BE2C (cell line): ENCODE measurements at regions not wholly inside any gene's neighbourhood (a gene's known extent, or its start where the extent isn't known, plus 50 kb on each side); places are given as distances from the start of the nearest gene placed in this dataset.

Experiments used
- DNase-seq: peaks from one replicate; pipeline ENCODE4 v3.0.0-alpha.2; 2020
- H3K27me3 ChIP-seq: fragments of 250-450 bp; sonication (Bioruptor Pico); 2 replicates; pipeline ENCODE4 v1.5.1; 2020; ENCODE audit warnings: mild to moderate bottlenecking
- H3K36me3 ChIP-seq: fragments of 250-450 bp; sonication (Bioruptor Pico); 2 replicates; pipeline ENCODE4 v1.5.1; 2020; ENCODE audit warnings: mild to moderate bottlenecking
- H3K4me1 ChIP-seq: fragments of 250-450 bp; sonication (Bioruptor Pico); 2 replicates; pipeline ENCODE4 v1.5.1; 2020
- H3K4me3 ChIP-seq: 2 replicates; pipeline ENCODE4 v1.5.1; 2011; ENCODE audit warnings: low read depth, low read length
- H3K9me3 ChIP-seq: fragments of 250-450 bp; sonication (Bioruptor Pico); 2 replicates; pipeline ENCODE4 v1.5.1; 2020
- TF ChIP-seq, protein P1 (sequence below): IDR thresholded peaks from 2 replicates; pipeline ENCODE4 v1.5.1; 2012; ENCODE audit warnings: mild to moderate bottlenecking, low read depth, low read length

DNA sequence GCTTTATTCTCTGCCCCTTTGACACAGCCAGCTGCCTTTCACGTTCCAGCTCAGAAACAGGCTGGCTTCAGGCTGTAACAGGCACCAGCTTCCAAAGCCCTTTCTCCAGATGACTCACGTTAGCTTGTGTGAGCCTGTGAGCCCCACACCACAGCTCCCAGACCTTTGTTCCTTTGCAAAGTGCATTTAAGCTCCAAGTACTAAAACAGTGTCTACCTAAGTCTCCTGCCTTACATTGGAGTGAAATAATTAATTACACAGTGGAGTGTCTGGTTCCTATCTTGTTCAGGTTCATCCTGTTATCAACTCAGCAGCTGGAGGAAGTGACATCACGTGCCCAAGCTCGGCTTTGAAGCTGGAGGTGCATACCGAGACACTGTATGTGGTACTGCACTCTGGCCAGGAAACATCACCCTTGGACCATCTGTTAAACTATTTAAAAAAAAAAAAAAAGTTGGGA is 475.8 kb downstream of the FOXO1 start:
- Histone ChIP-seq H3K36me3 (no peaks in the 10 kb centered on the region), H3K9me3 (no peaks in the 10 kb centered on the region), H3K4me3 (no peak overlapping the region), H3K4me1 (no peaks in the 10 kb centered on the region; the same call in 1 of the 2 replicates), H3K27me3 (no peaks in the 10 kb centered on the region)
- DNase-seq: peak; percentile 33
- TF ChIP-seq, protein P1, sequence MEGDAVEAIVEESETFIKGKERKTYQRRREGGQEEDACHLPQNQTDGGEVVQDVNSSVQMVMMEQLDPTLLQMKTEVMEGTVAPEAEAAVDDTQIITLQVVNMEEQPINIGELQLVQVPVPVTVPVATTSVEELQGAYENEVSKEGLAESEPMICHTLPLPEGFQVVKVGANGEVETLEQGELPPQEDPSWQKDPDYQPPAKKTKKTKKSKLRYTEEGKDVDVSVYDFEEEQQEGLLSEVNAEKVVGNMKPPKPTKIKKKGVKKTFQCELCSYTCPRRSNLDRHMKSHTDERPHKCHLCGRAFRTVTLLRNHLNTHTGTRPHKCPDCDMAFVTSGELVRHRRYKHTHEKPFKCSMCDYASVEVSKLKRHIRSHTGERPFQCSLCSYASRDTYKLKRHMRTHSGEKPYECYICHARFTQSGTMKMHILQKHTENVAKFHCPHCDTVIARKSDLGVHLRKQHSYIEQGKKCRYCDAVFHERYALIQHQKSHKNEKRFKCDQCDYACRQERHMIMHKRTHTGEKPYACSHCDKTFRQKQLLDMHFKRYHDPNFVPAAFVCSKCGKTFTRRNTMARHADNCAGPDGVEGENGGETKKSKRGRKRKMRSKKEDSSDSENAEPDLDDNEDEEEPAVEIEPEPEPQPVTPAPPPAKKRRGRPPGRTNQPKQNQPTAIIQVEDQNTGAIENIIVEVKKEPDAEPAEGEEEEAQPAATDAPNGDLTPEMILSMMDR: no peak

DNA sequence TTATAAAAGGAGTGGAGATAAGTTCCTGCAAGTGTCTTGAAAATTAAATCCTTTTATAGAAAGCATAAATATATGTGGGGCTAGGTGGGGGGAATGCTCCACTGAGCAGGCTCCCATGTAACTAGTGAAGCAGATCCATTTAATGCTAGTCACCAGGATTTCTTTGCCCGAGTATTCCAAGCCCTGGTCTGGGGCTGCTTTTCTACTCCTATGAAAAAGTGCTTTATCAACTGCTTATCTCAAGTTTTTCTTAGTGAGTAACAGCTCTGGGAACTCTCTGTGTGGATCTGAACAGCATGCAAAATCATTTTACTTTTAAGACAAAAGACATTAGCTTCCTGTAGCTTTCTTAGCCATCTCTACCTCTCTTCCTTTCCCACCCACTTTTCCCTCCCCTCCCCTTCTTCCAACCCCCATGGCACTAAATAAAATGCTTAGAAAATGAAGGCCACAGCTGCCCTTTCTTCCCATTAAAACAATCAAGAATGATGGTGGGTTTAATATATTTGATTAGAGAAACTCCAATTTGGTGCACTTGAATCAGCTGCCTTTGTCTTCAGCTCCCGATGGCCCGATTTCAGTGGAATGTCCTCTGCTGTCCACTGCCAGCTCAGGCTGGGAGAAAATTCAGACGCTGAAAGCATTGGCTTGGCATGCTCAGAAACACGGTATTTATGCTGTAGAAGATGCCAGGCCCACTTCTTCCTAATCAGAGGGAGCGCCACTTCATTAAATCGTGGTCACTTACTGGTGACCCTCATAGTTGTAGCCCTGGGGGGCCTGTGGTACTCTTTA is 475.1 kb downstream of the FOXO1 start:
- TF ChIP-seq, protein P1: no peak
- no peak for DNase-seq
- H3K4me1 ChIP-seq: no peaks in the 10 kb centered on the region; the same call in 1 of the 2 replicates
- no peak overlapping the region for H3K4me3 ChIP-seq
- no peaks in the 10 kb centered on the region for H3K36me3 ChIP-seq
- H3K27me3 ChIP-seq: no peaks in the 10 kb centered on the region
- H3K9me3 ChIP-seq: no peaks in the 10 kb centered on the region

- H3K27me3 ChIP-seq: no peaks in the 10 kb centered on the region
- TF ChIP-seq, protein P1: no peak
- no peaks in the 10 kb centered on the region for H3K36me3 ChIP-seq
- no peaks in the 10 kb centered on the region for H3K9me3 ChIP-seq
- no peak overlapping the region for H3K4me3 ChIP-seq
- no peak for DNase-seq
- H3K4me1 ChIP-seq: no peaks in the 10 kb centered on the region; the same call in 1 of the 2 replicates
These were observed 474.0 kb downstream of the FOXO1 start for GRCh38 chr13:40192452-40192851.

- no peak for DNase-seq
- H3K4me1 ChIP-seq: no peaks in the 10 kb centered on the region; the same call in 1 of the 2 replicates
- TF ChIP-seq, protein P1: no peak
- no peaks in the 10 kb centered on the region for H3K36me3 ChIP-seq
- H3K4me3 ChIP-seq: no peak overlapping the region
- no peaks in the 10 kb centered on the region for H3K9me3 ChIP-seq
- no peaks in the 10 kb centered on the region for H3K27me3 ChIP-seq
These were observed 473.6 kb downstream of the FOXO1 start for GRCh38 chr13:40192858-40193257.

DNA sequence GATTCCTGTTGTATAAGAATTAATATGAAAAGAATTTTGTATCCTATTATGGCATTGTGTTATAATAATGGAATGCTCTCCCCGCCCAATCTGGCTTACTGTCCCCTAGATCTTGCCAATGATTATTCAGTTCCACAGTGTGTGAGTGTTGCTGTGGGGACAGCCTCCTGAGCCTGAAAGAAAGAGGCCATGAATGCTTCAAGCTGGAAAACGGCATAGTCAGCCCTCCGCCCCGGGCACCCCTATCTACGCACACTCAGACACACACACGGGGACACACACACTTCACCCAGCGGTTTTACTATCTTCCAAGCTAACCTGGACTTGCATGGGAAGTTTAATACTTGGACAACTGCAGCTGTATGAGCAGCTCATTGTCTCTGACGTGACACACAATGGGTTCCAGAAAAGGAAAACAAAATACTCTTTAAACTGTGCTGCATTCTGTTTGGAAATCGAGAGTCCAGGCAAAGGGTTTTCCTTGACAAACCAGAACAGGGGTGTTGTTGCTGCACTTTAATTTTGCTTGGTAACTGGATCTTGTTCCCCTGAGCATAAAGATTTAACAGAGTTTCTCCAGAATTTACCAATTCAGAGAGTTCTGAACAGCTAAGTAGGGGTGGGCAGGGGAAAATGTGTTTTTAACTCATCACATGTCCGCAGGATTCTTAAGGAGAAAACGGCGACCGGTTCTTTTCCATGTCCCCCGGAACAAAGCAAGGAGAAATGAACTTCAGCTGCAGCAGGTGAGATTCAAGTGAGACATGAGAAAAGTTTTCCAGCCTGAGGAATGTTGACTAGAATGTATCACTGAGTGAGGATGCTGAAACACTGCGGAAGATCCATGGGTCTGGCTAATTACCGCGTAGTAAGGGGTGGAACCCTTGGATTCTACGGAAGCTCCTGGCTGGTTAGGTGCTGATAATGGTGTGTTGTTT is 472.9 kb downstream of the FOXO1 start:
- no peak for DNase-seq
- Histone ChIP-seq H3K27me3 (no peaks in the 10 kb centered on the region), H3K9me3 (no peaks in the 10 kb centered on the region), H3K4me3 (no peak overlapping the region), H3K36me3 (no peaks in the 10 kb centered on the region), H3K4me1 (no peaks in the 10 kb centered on the region; the same call in 1 of the 2 replicates)
- TF ChIP-seq, protein P1: no peak
